ENCODE measurements at regions not wholly inside any gene's neighbourhood (a gene's known extent, or its start where the extent isn't known, plus 50 kb on each side); places are given as distances from the start of the nearest gene placed in this dataset.
"Not testable (repeated sequence)": the region's sequence is repeated elsewhere in the genome, so short reads cannot be mapped to it uniquely, and the experiment has no call there.

GRCh38 chr2:242046206-242046826 lies 176.8 kb downstream of the RTP5 start:
- Histone ChIP-seq H3K4me2 (ENCODE audit: unreplicated experiment) (peak overlapping the region; percentile 39), H3K4me1 (ENCODE audit: insufficient read depth) (no peaks in the 10 kb centered on the region), H3K9me3 (ENCODE audit: low read depth) (no peaks in the 10 kb centered on the region), H2AFZ (no peak overlapping the region), H3K9ac (no peak overlapping the region), H3K9me2 (ENCODE audit: insufficient read depth) (no peaks in the 10 kb centered on the region), H3K4me3 (peak overlapping the region; percentile 19), H4K20me1 (ENCODE audit: insufficient read depth) (no peaks in the 10 kb centered on the region), H3K79me2 (ENCODE audit: insufficient read depth) (no peaks in the 10 kb centered on the region), H3K36me3 (ENCODE audit: low read depth) (no peaks in the 10 kb centered on the region), H3K27me3 (replicated peaks; ENCODE audit: insufficient read depth) (peaks cover 52% of the 10 kb centered on the region), H3F3A (ENCODE audit: insufficient read depth) (no peaks in the 10 kb centered on the region), H3K27ac (no peak overlapping the region)
- 40 to 50% methylated on average over 16 to 20 of the region's 38 CpGs for WGBS, 2 experiments (ENCODE audit: low coverage in 1 of 2, low lambda C conversion rate in 2 of 2, missing lambda C conversion rate in 2 of 2)
- DNase-seq, result no peak
- in situ Hi-C loops (cut with MboI), result no loop called here
- TF ChIP-seq EZH2 (IDR thresholded peaks at IDR 0.05; ENCODE audit: insufficient read depth, poor library complexity, severe bottlenecking) (peak; percentile 63), EZH2phosphoT487 (IDR thresholded peaks at IDR 0.05; ENCODE audit: insufficient read depth, low read depth) (0 out of 2 replicates have a peak, but pooled peaks have one; percentile 43)

GRCh38 chr2:242047963-242048362 lies 178.4 kb downstream of the RTP5 start:
- no peak overlapping the region for H3K9ac ChIP-seq
- in situ Hi-C loops (cut with MboI), result no loop called here
- no peak overlapping the region for H3K27ac ChIP-seq
- H3K36me3 ChIP-seq (ENCODE audit: low read depth), result no peaks in the 10 kb centered on the region
- no peaks in the 10 kb centered on the region for H3K9me3 ChIP-seq (ENCODE audit: low read depth)
- no peak for TF ChIP-seq EZH2phosphoT487 (IDR thresholded peaks at IDR 0.05; ENCODE audit: insufficient read depth, low read depth)
- TF ChIP-seq EZH2 (IDR thresholded peaks at IDR 0.05; ENCODE audit: insufficient read depth, poor library complexity, severe bottlenecking), result no peak
- H3K79me2 ChIP-seq (ENCODE audit: insufficient read depth), result no peaks in the 10 kb centered on the region
- no peak overlapping the region for H2AFZ ChIP-seq
- no peaks in the 10 kb centered on the region for H4K20me1 ChIP-seq (ENCODE audit: insufficient read depth)
- H3K27me3 ChIP-seq (replicated peaks; ENCODE audit: insufficient read depth), result peaks cover 47% of the 10 kb centered on the region
- DNase-seq, result no peak
- H3K9me2 ChIP-seq (ENCODE audit: insufficient read depth), result no peaks in the 10 kb centered on the region
- no peaks in the 10 kb centered on the region for H3F3A ChIP-seq (ENCODE audit: insufficient read depth)
- no peak overlapping the region for H3K4me2 ChIP-seq (ENCODE audit: unreplicated experiment)
- H3K4me3 ChIP-seq, result no peak overlapping the region
- WGBS, 2 experiments (ENCODE audit: low coverage in 1 of 2, low lambda C conversion rate in 2 of 2, missing lambda C conversion rate in 2 of 2), result 90 to 92% methylated on average over 12 of the region's 12 CpGs
- H3K4me1 ChIP-seq (ENCODE audit: insufficient read depth), result no peaks in the 10 kb centered on the region

GRCh38 chr2:242048479-242048878 lies 178.9 kb downstream of the RTP5 start:
- Histone ChIP-seq H3K9me3 (ENCODE audit: low read depth) (no peaks in the 10 kb centered on the region), H3K9me2 (ENCODE audit: insufficient read depth) (no peaks in the 10 kb centered on the region), H3K4me1 (ENCODE audit: insufficient read depth) (no peaks in the 10 kb centered on the region), H3K4me3 (no peak overlapping the region), H4K20me1 (ENCODE audit: insufficient read depth) (no peaks in the 10 kb centered on the region), H3K27ac (no peak overlapping the region), H3K9ac (no peak overlapping the region), H3K36me3 (ENCODE audit: low read depth) (no peaks in the 10 kb centered on the region), H3K27me3 (replicated peaks; ENCODE audit: insufficient read depth) (peaks cover 43% of the 10 kb centered on the region), H2AFZ (no peak overlapping the region), H3K79me2 (ENCODE audit: insufficient read depth) (no peaks in the 10 kb centered on the region), H3K4me2 (ENCODE audit: unreplicated experiment) (no peak overlapping the region), H3F3A (ENCODE audit: insufficient read depth) (no peaks in the 10 kb centered on the region)
- in situ Hi-C loops (cut with MboI), result no loop called here
- 92 to 97% methylated on average over 2 of the region's 2 CpGs for WGBS, 2 experiments (ENCODE audit: low coverage in 1 of 2, low lambda C conversion rate in 2 of 2, missing lambda C conversion rate in 2 of 2)
- no peak for DNase-seq
- TF ChIP-seq EZH2phosphoT487 (IDR thresholded peaks at IDR 0.05; ENCODE audit: insufficient read depth, low read depth), result no peak
- TF ChIP-seq EZH2 (IDR thresholded peaks at IDR 0.05; ENCODE audit: insufficient read depth, poor library complexity, severe bottlenecking), result no peak

GRCh38 chr2:242049492-242049891 lies 180.0 kb downstream of the RTP5 start:
- DNase-seq; H3K9ac ChIP-seq; H3F3A ChIP-seq (ENCODE audit: insufficient read depth); H4K20me1 ChIP-seq (ENCODE audit: insufficient read depth); H3K79me2 ChIP-seq (ENCODE audit: insufficient read depth); H3K4me1 ChIP-seq (ENCODE audit: insufficient read depth); in situ Hi-C loops (cut with MboI); H3K36me3 ChIP-seq (ENCODE audit: low read depth); H2AFZ ChIP-seq; H3K27ac ChIP-seq; H3K9me3 ChIP-seq (ENCODE audit: low read depth); H3K4me2 ChIP-seq (ENCODE audit: unreplicated experiment); H3K9me2 ChIP-seq (ENCODE audit: insufficient read depth); H3K4me3 ChIP-seq: not testable (repeated sequence)
- WGBS, 2 experiments (ENCODE audit: low coverage in 1 of 2, low lambda C conversion rate in 2 of 2, missing lambda C conversion rate in 2 of 2), result 73 to 75% methylated on average over 7 of the region's 7 CpGs
- H3K27me3 ChIP-seq (replicated peaks; ENCODE audit: insufficient read depth), result peaks cover 41% of the 10 kb centered on the region

GRCh38 chr2:242051463-242051862 lies 181.9 kb downstream of the RTP5 start:
- no peak for DNase-seq
- H3K27ac ChIP-seq, result no peak overlapping the region
- WGBS, 2 experiments (ENCODE audit: low coverage in 1 of 2, low lambda C conversion rate in 2 of 2, missing lambda C conversion rate in 2 of 2), result 21 to 28% methylated on average over 1 of the region's 1 CpG
- H3K9me2 ChIP-seq (ENCODE audit: insufficient read depth), result no peaks in the 10 kb centered on the region
- no peaks in the 10 kb centered on the region for H4K20me1 ChIP-seq (ENCODE audit: insufficient read depth)
- H3K4me2 ChIP-seq (ENCODE audit: unreplicated experiment), result no peak overlapping the region
- in situ Hi-C loops (cut with MboI), result no loop called here
- H3K9ac ChIP-seq, result no peak overlapping the region
- H2AFZ ChIP-seq, result no peak overlapping the region
- H3K36me3 ChIP-seq (ENCODE audit: low read depth), result no peaks in the 10 kb centered on the region
- peaks cover 34% of the 10 kb centered on the region for H3K27me3 ChIP-seq (replicated peaks; ENCODE audit: insufficient read depth)
- no peaks in the 10 kb centered on the region for H3K9me3 ChIP-seq (ENCODE audit: low read depth)
- no peak for TF ChIP-seq EZH2phosphoT487 (IDR thresholded peaks at IDR 0.05; ENCODE audit: insufficient read depth, low read depth)
- no peak for TF ChIP-seq EZH2 (IDR thresholded peaks at IDR 0.05; ENCODE audit: insufficient read depth, poor library complexity, severe bottlenecking)
- H3F3A ChIP-seq (ENCODE audit: insufficient read depth), result no peaks in the 10 kb centered on the region
- H3K4me1 ChIP-seq (ENCODE audit: insufficient read depth), result no peaks in the 10 kb centered on the region
- H3K4me3 ChIP-seq, result no peak overlapping the region
- no peaks in the 10 kb centered on the region for H3K79me2 ChIP-seq (ENCODE audit: insufficient read depth)

Data from GM23248 (cell line).